Keratinocyte (primary cell): ENCODE measurements at regions not wholly inside any gene's neighbourhood (a gene's known extent, or its start where the extent isn't known, plus 50 kb on each side); places are given as distances from the start of the nearest gene placed in this dataset.

Experiments used
- EZH2 ChIP-seq: IDR thresholded peaks from one replicate; pipeline ENCODE4 v1.6.1; 2012; ENCODE audit warnings: inconsistent platforms, mild to moderate bottlenecking, low read length, moderate library complexity
- TF ChIP-seq, protein P1 (sequence below), 3 experiments: IDR thresholded peaks in 1 of 3; conservative IDR thresholded peaks in 1 of 3; optimal IDR thresholded peaks in 1 of 3; 2 replicates in 2 of 3; 3 replicates in 1 of 3; pipeline versions ENCODE3 to v1.5.1; 2011; ENCODE audit warnings: low read length in 3 of 3, mild to moderate bottlenecking in 3 of 3, moderate library complexity in 2 of 3, control low read depth in 1 of 3, inconsistent platforms in 1 of 3; ENCODE audit not compliant: insufficient read depth in 2 of 3; ENCODE audit errors: extremely low read depth in 1 of 3

- TF ChIP-seq, protein P1, sequence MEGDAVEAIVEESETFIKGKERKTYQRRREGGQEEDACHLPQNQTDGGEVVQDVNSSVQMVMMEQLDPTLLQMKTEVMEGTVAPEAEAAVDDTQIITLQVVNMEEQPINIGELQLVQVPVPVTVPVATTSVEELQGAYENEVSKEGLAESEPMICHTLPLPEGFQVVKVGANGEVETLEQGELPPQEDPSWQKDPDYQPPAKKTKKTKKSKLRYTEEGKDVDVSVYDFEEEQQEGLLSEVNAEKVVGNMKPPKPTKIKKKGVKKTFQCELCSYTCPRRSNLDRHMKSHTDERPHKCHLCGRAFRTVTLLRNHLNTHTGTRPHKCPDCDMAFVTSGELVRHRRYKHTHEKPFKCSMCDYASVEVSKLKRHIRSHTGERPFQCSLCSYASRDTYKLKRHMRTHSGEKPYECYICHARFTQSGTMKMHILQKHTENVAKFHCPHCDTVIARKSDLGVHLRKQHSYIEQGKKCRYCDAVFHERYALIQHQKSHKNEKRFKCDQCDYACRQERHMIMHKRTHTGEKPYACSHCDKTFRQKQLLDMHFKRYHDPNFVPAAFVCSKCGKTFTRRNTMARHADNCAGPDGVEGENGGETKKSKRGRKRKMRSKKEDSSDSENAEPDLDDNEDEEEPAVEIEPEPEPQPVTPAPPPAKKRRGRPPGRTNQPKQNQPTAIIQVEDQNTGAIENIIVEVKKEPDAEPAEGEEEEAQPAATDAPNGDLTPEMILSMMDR (optimal IDR thresholded peaks at IDR 0.05 in 1 of 3, IDR thresholded peaks at IDR 0.05 in 1 of 3, conservative IDR thresholded peaks at IDR 0.05 in 1 of 3; ENCODE audit: extremely low read depth in 1 of 3, insufficient read depth in 2 of 3, low read length in 3 of 3): no peak
- no peak for TF ChIP-seq EZH2
Measured at GRCh38 chr10:59434463-59435321, 72.3 kb upstream of the FAM13C start.
